DOHH2 (cell line): ENCODE measurements at regions not wholly inside any gene's neighbourhood (a gene's known extent, or its start where the extent isn't known, plus 50 kb on each side); places are given as distances from the start of the nearest gene placed in this dataset.
A peak's percentile ranks its signal among the peaks of the same experiment; 100 is the strongest.

ENCODE experiments used
- H3F3A ChIP-seq: fragments of 200-600 bp; sonication (generic), shearing (Covaris generic); 2 replicates; pipeline ENCODE4 v1.6.0; 2016; ENCODE audit warnings: antibody characterized with exemption, mild to moderate bottlenecking; ENCODE audit not compliant: control insufficient read depth, insufficient read depth
- H3K27ac ChIP-seq: fragments of 200-600 bp; sonication (generic); 2 replicates; pipeline ENCODE4 v1.5.1; 2014; ENCODE audit warnings: low read depth, mild to moderate bottlenecking, low read length, moderate library complexity
- H3K27me3 ChIP-seq: fragments of 200-600 bp; sonication (generic); 2 replicates; pipeline ENCODE4 v1.6.1; 2014; ENCODE audit warnings: mild to moderate bottlenecking, low read length, mixed read lengths; ENCODE audit not compliant: control insufficient read depth
- H3K36me3 ChIP-seq: fragments of 200-600 bp; sonication (generic); 2 replicates; pipeline ENCODE4 v1.6.1; 2014; ENCODE audit warnings: mild to moderate bottlenecking, low read length, moderate library complexity, mixed read lengths; ENCODE audit not compliant: control insufficient read depth
- H3K4me1 ChIP-seq: fragments of 200-600 bp; sonication (generic); 2 replicates; pipeline ENCODE4 v1.6.1; 2014; ENCODE audit warnings: mild to moderate bottlenecking, low read length, mixed read lengths; ENCODE audit not compliant: control insufficient read depth
- H3K4me2 ChIP-seq: fragments of 200-600 bp; sonication (generic); 2 replicates; pipeline ENCODE4 v1.6.0; 2014; ENCODE audit warnings: mild to moderate bottlenecking, low read length, moderate library complexity
- H3K4me3 ChIP-seq: fragments of 200-600 bp; sonication (generic); 2 replicates; pipeline ENCODE4 v1.5.1; 2014; ENCODE audit warnings: mild to moderate bottlenecking, low read length, mixed read lengths
- H3K79me2 ChIP-seq: fragments of 200-600 bp; sonication (generic); 2 replicates; pipeline ENCODE4 v1.6.1; 2014; ENCODE audit warnings: mild to moderate bottlenecking, low read length, mixed read lengths; ENCODE audit not compliant: control insufficient read depth
- H3K9me2 ChIP-seq: fragments of 200-600 bp; sonication (generic); replicated peaks from 2 replicates; pipeline ENCODE4 v1.6.1; 2014; ENCODE audit warnings: mild to moderate bottlenecking, low read length, mixed read lengths; ENCODE audit not compliant: control insufficient read depth
- H3K9me3 ChIP-seq: fragments of 200-600 bp; sonication (generic); 2 replicates; pipeline ENCODE4 v1.6.1; 2014; ENCODE audit warnings: antibody characterized with exemption, low read length, mixed read lengths; ENCODE audit not compliant: control insufficient read depth, insufficient read depth
- H4K20me1 ChIP-seq: fragments of 200-600 bp; sonication (generic); 2 replicates; pipeline ENCODE4 v1.6.0; 2014; ENCODE audit warnings: low read depth, mild to moderate bottlenecking, antibody characterized with exemption, low read length, moderate library complexity; ENCODE audit not compliant: control insufficient read depth, insufficient read depth
- EZH2phosphoT487 ChIP-seq: fragments of 200-600 bp; sonication (generic); IDR thresholded peaks from 2 replicates; pipeline ENCODE4 v1.6.1; 2017; ENCODE audit warnings: borderline replicate concordance, mild to moderate bottlenecking, antibody characterized with exemption, low read length, moderate library complexity, mixed read lengths
- TF ChIP-seq, protein P1 (sequence below): fragments of 200-600 bp; sonication (generic); IDR thresholded peaks from one replicate; pipeline ENCODE4 v1.5.1; 2014; ENCODE audit warnings: antibody characterized with exemption, mild to moderate bottlenecking, low read depth, low read length; ENCODE audit not compliant: poor library complexity, severe bottlenecking

GRCh38 chr11:111444040-111444439 is 65.0 kb upstream of the POU2AF1 start:
- no peaks in the 10 kb centered on the region for H3K27me3 ChIP-seq
- TF ChIP-seq, protein P1, sequence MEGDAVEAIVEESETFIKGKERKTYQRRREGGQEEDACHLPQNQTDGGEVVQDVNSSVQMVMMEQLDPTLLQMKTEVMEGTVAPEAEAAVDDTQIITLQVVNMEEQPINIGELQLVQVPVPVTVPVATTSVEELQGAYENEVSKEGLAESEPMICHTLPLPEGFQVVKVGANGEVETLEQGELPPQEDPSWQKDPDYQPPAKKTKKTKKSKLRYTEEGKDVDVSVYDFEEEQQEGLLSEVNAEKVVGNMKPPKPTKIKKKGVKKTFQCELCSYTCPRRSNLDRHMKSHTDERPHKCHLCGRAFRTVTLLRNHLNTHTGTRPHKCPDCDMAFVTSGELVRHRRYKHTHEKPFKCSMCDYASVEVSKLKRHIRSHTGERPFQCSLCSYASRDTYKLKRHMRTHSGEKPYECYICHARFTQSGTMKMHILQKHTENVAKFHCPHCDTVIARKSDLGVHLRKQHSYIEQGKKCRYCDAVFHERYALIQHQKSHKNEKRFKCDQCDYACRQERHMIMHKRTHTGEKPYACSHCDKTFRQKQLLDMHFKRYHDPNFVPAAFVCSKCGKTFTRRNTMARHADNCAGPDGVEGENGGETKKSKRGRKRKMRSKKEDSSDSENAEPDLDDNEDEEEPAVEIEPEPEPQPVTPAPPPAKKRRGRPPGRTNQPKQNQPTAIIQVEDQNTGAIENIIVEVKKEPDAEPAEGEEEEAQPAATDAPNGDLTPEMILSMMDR = no peak
- TF ChIP-seq EZH2phosphoT487 = no peak
- H3K4me2 ChIP-seq = peak overlapping the region; percentile 14

GRCh38 chr11:111443640-111444039 is 64.6 kb upstream of the POU2AF1 start:
- H3K9me3 ChIP-seq = no peaks in the 10 kb centered on the region
- H3K4me3 ChIP-seq = no peak overlapping the region
- H3K36me3 ChIP-seq = no peaks in the 10 kb centered on the region
- peaks cover 10% of the 10 kb centered on the region for H3F3A ChIP-seq
- peak overlapping the region; percentile 14 for H3K4me2 ChIP-seq
- H4K20me1 ChIP-seq = no peaks in the 10 kb centered on the region
- H3K27me3 ChIP-seq = no peaks in the 10 kb centered on the region
- H3K4me1 ChIP-seq = peaks cover 63% of the 10 kb centered on the region
- TF ChIP-seq EZH2phosphoT487 = no peak
- TF ChIP-seq, protein P1 = no peak
- no peak overlapping the region for H3K27ac ChIP-seq
- H3K79me2 ChIP-seq = no peaks in the 10 kb centered on the region
- no peaks in the 10 kb centered on the region for H3K9me2 ChIP-seq

More at GRCh38 chr11:111444040-111444439, 65.0 kb upstream of the POU2AF1 start:
- Histone ChIP-seq H4K20me1 (no peaks in the 10 kb centered on the region), H3K79me2 (no peaks in the 10 kb centered on the region), H3K9me2 (no peaks in the 10 kb centered on the region), H3F3A (peaks cover 6% of the 10 kb centered on the region; the same call in 1 of the 2 replicates), H3K9me3 (no peaks in the 10 kb centered on the region), H3K27ac (no peak overlapping the region), H3K36me3 (no peaks in the 10 kb centered on the region), H3K4me1 (peaks cover 59% of the 10 kb centered on the region), H3K4me3 (no peak overlapping the region)

- no peaks in the 10 kb centered on the region for H3K79me2 ChIP-seq
These were observed 64.0 kb upstream of the POU2AF1 start for GRCh38 chr11:111443032-111443431.

More at GRCh38 chr11:111443032-111443431, 64.0 kb upstream of the POU2AF1 start:
- Histone ChIP-seq H3K27ac (no peak overlapping the region), H3F3A (peaks cover 14% of the 10 kb centered on the region), H3K9me2 (no peaks in the 10 kb centered on the region), H3K9me3 (no peaks in the 10 kb centered on the region), H4K20me1 (no peaks in the 10 kb centered on the region), H3K36me3 (no peaks in the 10 kb centered on the region), H3K27me3 (no peaks in the 10 kb centered on the region), H3K4me1 (peaks cover 69% of the 10 kb centered on the region), H3K4me2 (no peak overlapping the region; the same call in 1 of the 2 replicates), H3K4me3 (no peak overlapping the region)
- TF ChIP-seq EZH2phosphoT487 = no peak
- TF ChIP-seq, protein P1 = no peak
